MCF 10A (cell line): ENCODE measurements at regions not wholly inside any gene's neighbourhood (a gene's known extent, or its start where the extent isn't known, plus 50 kb on each side); places are given as distances from the start of the nearest gene placed in this dataset.
A peak's percentile ranks its signal among the peaks of the same experiment; 100 is the strongest.

ENCODE experiments used
- BruUV-seq: library from RNA; stranded (reverse); fragments of 400-500 nt; replicated peaks from 2 replicates; lab custom pipeline; 2021; lab: Mats Ljungman, UMichigan
- CTCF ChIA-PET: fragments of 300-600 bp; sonication (Branson Sonifier 250); formaldehyde crosslinking; extraction: SDS; loops from one replicate; lab custom pipeline; 2021; ENCODE audit warnings: antibody characterized with exemption, inconsistent platforms; lab: Yijun Ruan, JAX
- POLR2A ChIA-PET: fragments of 300-600, 350-650 bp; sonication (Branson Sonifier 250); formaldehyde crosslinking; extraction: SDS; loops from one replicate; lab custom pipeline; 2020; ENCODE audit warnings: antibody characterized with exemption, inconsistent platforms; lab: Yijun Ruan, JAX
- DNase-seq: peaks from one replicate; pipeline ENCODE4 v3.0.0-alpha.2; 2018; ENCODE audit not compliant: unreplicated experiment
- H3K27ac Mint-ChIP-seq: one replicate; pipeline ENCODE4 v1.8.0; 2022; ENCODE audit warnings: mild to moderate bottlenecking, low read depth, mixed read lengths; ENCODE audit not compliant: unreplicated experiment
- H3K27me3 Mint-ChIP-seq: one replicate; pipeline ENCODE4 v1.8.0; 2022; ENCODE audit warnings: mixed read lengths; ENCODE audit not compliant: insufficient read depth, unreplicated experiment
- H3K36me3 Mint-ChIP-seq: one replicate; pipeline ENCODE4 v1.8.0; 2022; ENCODE audit warnings: mild to moderate bottlenecking, moderate library complexity, mixed read lengths; ENCODE audit not compliant: insufficient read depth, unreplicated experiment
- H3K4me1 Mint-ChIP-seq: one replicate; pipeline ENCODE4 v1.8.0; 2022; ENCODE audit warnings: mixed read lengths; ENCODE audit not compliant: insufficient read depth, unreplicated experiment
- H3K4me3 Mint-ChIP-seq: one replicate; pipeline ENCODE4 v1.8.0; 2022; ENCODE audit warnings: mild to moderate bottlenecking, moderate library complexity, mixed read lengths; ENCODE audit not compliant: unreplicated experiment
- H3K9me3 Mint-ChIP-seq: one replicate; pipeline ENCODE4 v1.8.0; 2022; ENCODE audit warnings: mixed read lengths; ENCODE audit not compliant: unreplicated experiment
- CTCF ChIP-seq: fragments of 200-600 bp; IDR thresholded peaks from one replicate; pipeline ENCODE4 v1.8.0; 2022; ENCODE audit warnings: antibody characterized with exemption, mild to moderate bottlenecking; ENCODE audit not compliant: unreplicated experiment
- intact Hi-C: fragments of 100-400 bp; cut with micrococcal nuclease; formaldehyde crosslinking; loops from 2 replicates; pipeline ENCODE4 v1.14.1; 2022

- no peaks in the 10 kb centered on the region for H3K9me3 Mint-ChIP-seq
- ChIA-PET POLR2A (interaction anchor here (1.0 kb wide), 1 partner anchor 771 kb away, joined by 3 read pairs; no protein-coding TSS in a partner anchor), CTCF (no interaction called here)
- peaks cover 7% of the 10 kb centered on the region for H3K4me1 Mint-ChIP-seq
- H3K4me3 Mint-ChIP-seq = no peak overlapping the region
- H3K36me3 Mint-ChIP-seq = no peaks in the 10 kb centered on the region
- no TSS peak for BruUV-seq
- intact Hi-C loops = no loop called here
- DNase-seq = no peak
- TF ChIP-seq CTCF = no peak
- H3K27ac Mint-ChIP-seq = no peak overlapping the region
- no peaks in the 10 kb centered on the region for H3K27me3 Mint-ChIP-seq
These were observed 76.9 kb downstream of the PRL start for GRCh38 chr6:22219925-22220324.

- CTCF ChIA-PET = no interaction called here
- POLR2A ChIA-PET = interaction anchor here (0.6 to 1.5 kb wide), 2 partner anchors 10 to 38 kb away, joined by 3 read pairs; no protein-coding TSS in a partner anchor
- Mint-ChIP-seq H3K27me3 (no peaks in the 10 kb centered on the region), H3K9me3 (no peaks in the 10 kb centered on the region), H3K27ac (no peak overlapping the region), H3K36me3 (no peaks in the 10 kb centered on the region), H3K4me1 (peaks cover 7% of the 10 kb centered on the region), H3K4me3 (no peak overlapping the region)
- no peak for TF ChIP-seq CTCF
- no TSS peak for BruUV-seq
- peak; percentile 3 for DNase-seq
- intact Hi-C loops = no loop called here
These were observed 75.6 kb downstream of the PRL start for GRCh38 chr6:22221211-22221610.

GRCh38 chr6:22221630-22222029 is 75.2 kb downstream of the PRL start:
- no peaks in the 10 kb centered on the region for H3K27me3 Mint-ChIP-seq
- no peak overlapping the region for H3K27ac Mint-ChIP-seq
- TF ChIP-seq CTCF = no peak
- H3K4me1 Mint-ChIP-seq = peaks cover 7% of the 10 kb centered on the region
- POLR2A ChIA-PET = interaction anchor here (0.6 to 1.5 kb wide), 2 partner anchors 10 to 37 kb away, joined by 3 read pairs; no protein-coding TSS in a partner anchor
- no peaks in the 10 kb centered on the region for H3K36me3 Mint-ChIP-seq
- intact Hi-C loops = no loop called here
- H3K9me3 Mint-ChIP-seq = no peaks in the 10 kb centered on the region
- BruUV-seq = no TSS peak
- H3K4me3 Mint-ChIP-seq = no peak overlapping the region
- no peak for DNase-seq
- CTCF ChIA-PET = no interaction called here

GRCh38 chr6:22222469-22222868 is 74.4 kb downstream of the PRL start:
- H3K27ac Mint-ChIP-seq = no peak overlapping the region

More at GRCh38 chr6:22222469-22222868, 74.4 kb downstream of the PRL start:
- ChIA-PET POLR2A (no interaction called here), CTCF (no interaction called here)
- no peak for DNase-seq
- H3K9me3 Mint-ChIP-seq = no peaks in the 10 kb centered on the region
- no peak overlapping the region for H3K4me3 Mint-ChIP-seq
- H3K36me3 Mint-ChIP-seq = no peaks in the 10 kb centered on the region
- peaks cover 7% of the 10 kb centered on the region for H3K4me1 Mint-ChIP-seq
- no TSS peak for BruUV-seq
- intact Hi-C loops = no loop called here
- no peaks in the 10 kb centered on the region for H3K27me3 Mint-ChIP-seq
- TF ChIP-seq CTCF = no peak
